Tibial nerve (tissue), 4 donors: ENCODE measurements at regions not wholly inside any gene's neighbourhood (a gene's known extent, or its start where the extent isn't known, plus 50 kb on each side); places are given as distances from the start of the nearest gene placed in this dataset.

ENCODE experiments used
- DNase-seq, 2 donors: peaks; one replicate each; pipeline ENCODE4 v3.0.0-alpha.2; 2019; ENCODE audit warnings: low spot score in 2 of 2
- H3K27ac ChIP-seq, 4 donors: fragments of 200-600 bp; sonication (generic) in 3 of 4; one replicate each; pipeline ENCODE4 v1.5.1; 2017 to 2019; ENCODE audit warnings: mild to moderate bottlenecking in 1 of 4
- H3K27me3 ChIP-seq, 2 donors: fragments of 200-600 bp; sonication (generic) in 1 of 2; one replicate each; pipeline versions ENCODE4 v1.5.1 to v1.6.0; 2017 to 2019
- H3K36me3 ChIP-seq, 3 donors: fragments of 200-600 bp; sonication (generic); one replicate each; pipeline ENCODE4 v1.5.1; 2018 to 2019
- H3K4me1 ChIP-seq, 4 donors: fragments of 200-600 bp; sonication (generic) in 3 of 4; one replicate each; pipeline ENCODE4 v1.5.1; 2017 to 2019
- H3K4me3 ChIP-seq, 4 donors: fragments of 200-600 bp; sonication (generic) in 3 of 4; one replicate each; pipeline ENCODE4 v1.5.1; 2017 to 2019; ENCODE audit warnings: mild to moderate bottlenecking in 1 of 4, moderate library complexity in 1 of 4
- H3K9me3 ChIP-seq, 4 donors: fragments of 200-600 bp; sonication (generic) in 3 of 4; one replicate each; pipeline ENCODE4 v1.5.1; 2017 to 2019
- CTCF ChIP-seq, 5 experiments: fragments of 200-600 bp in 3 of 5; fragments of 450-650 bp in 2 of 5; sonication (generic) in 3 of 5; IDR thresholded peaks; one replicate each; pipeline ENCODE4 v1.5.1; 2016 to 2019; ENCODE audit warnings: antibody characterized with exemption in 5 of 5, mild to moderate bottlenecking in 3 of 5, moderate library complexity in 2 of 5
- EP300 ChIP-seq, 2 donors: sonication (generic); formaldehyde crosslinking; IDR thresholded peaks; one replicate each; pipeline ENCODE4 v1.6.1; 2017; ENCODE audit warnings: antibody characterized with exemption in 2 of 2, mild to moderate bottlenecking in 1 of 2
- POLR2A ChIP-seq, 2 donors: fragments of 450-650 bp; IDR thresholded peaks; one replicate each; pipeline ENCODE4 v1.6.1; 2017; ENCODE audit warnings: antibody characterized with exemption in 2 of 2, mild to moderate bottlenecking in 2 of 2, moderate library complexity in 2 of 2
- WGBS, 2 donors: methylation state at CpG; one replicate each; pipeline ENCODE4 v1.1.5; 2018; 5-methylcytosine and 5-hydroxymethylcytosine counted together

GRCh38 chr3:146892041-146892440, 286.9 kb upstream of the PLSCR5 start:
- Histone ChIP-seq H3K27me3 (no peaks in the 10 kb centered on the region), H3K36me3 (no peaks in the 10 kb centered on the region), H3K4me3 (no peak overlapping the region), H3K9me3 (no peaks in the 10 kb centered on the region), H3K27ac (no peak overlapping the region), H3K4me1 (no peaks in the 10 kb centered on the region)
- TF ChIP-seq POLR2A (IDR thresholded peaks at IDR 0.05) (no peak), CTCF (IDR thresholded peaks at IDR 0.05) (no peak), EP300 (IDR thresholded peaks at IDR 0.05) (no peak)
- DNase-seq, result no peak
- WGBS, 2 donors, result 90 to 92% methylated on average over 5 of the region's 5 CpGs

- no peak for TF ChIP-seq CTCF (IDR thresholded peaks at IDR 0.05)
- Histone ChIP-seq H3K4me3 (no peak overlapping the region), H3K27me3 (no peaks in the 10 kb centered on the region)
These were observed 284.5 kb upstream of the PLSCR5 start for GRCh38 chr3:146889626-146890025.

GRCh38 chr3:146888176-146888575, 283.0 kb upstream of the PLSCR5 start:
- Histone ChIP-seq H3K27ac (no peak overlapping the region), H3K27me3 (no peaks in the 10 kb centered on the region), H3K9me3 (no peaks in the 10 kb centered on the region), H3K4me1 (no peaks in the 10 kb centered on the region), H3K4me3 (no peak overlapping the region), H3K36me3 (no peaks in the 10 kb centered on the region)
- WGBS, 2 donors, result 92 to 93% methylated on average over 4 of the region's 4 CpGs
- DNase-seq, result no peak
- no peak for TF ChIP-seq POLR2A (IDR thresholded peaks at IDR 0.05)
- TF ChIP-seq EP300 (IDR thresholded peaks at IDR 0.05), result no peak
- no peak for TF ChIP-seq CTCF (IDR thresholded peaks at IDR 0.05)

More at GRCh38 chr3:146889626-146890025, 284.5 kb upstream of the PLSCR5 start:
- Histone ChIP-seq H3K4me1 (no peaks in the 10 kb centered on the region), H3K36me3 (no peaks in the 10 kb centered on the region), H3K9me3 (no peaks in the 10 kb centered on the region), H3K27ac (no peak overlapping the region)
- no peak for DNase-seq
- WGBS, 2 donors, result 31 to 38% methylated on average over 1 of the region's 1 CpG

GRCh38 chr3:146884721-146885120, 279.6 kb upstream of the PLSCR5 start:
- Histone ChIP-seq H3K36me3 (no peaks in the 10 kb centered on the region), H3K27me3 (no peaks in the 10 kb centered on the region), H3K4me1 (peaks cover 0 to 5% (median 0%) of the 10 kb centered on the region in 4 donors), H3K9me3 (no peaks in the 10 kb centered on the region), H3K27ac (no peak overlapping the region), H3K4me3 (no peak overlapping the region)
- DNase-seq, result no peak
- WGBS, 2 donors, result 53 to 58% methylated on average over 4 of the region's 4 CpGs
- TF ChIP-seq EP300 (IDR thresholded peaks at IDR 0.05), result no peak
- TF ChIP-seq POLR2A (IDR thresholded peaks at IDR 0.05), result no peak
- TF ChIP-seq CTCF (IDR thresholded peaks at IDR 0.05), result no peak

- Histone ChIP-seq H3K4me3 (no peak overlapping the region), H3K9me3 (no peaks in the 10 kb centered on the region), H3K36me3 (no peaks in the 10 kb centered on the region), H3K4me1 (peaks cover 0 to 5% (median 0%) of the 10 kb centered on the region in 4 donors), H3K27me3 (no peaks in the 10 kb centered on the region), H3K27ac (no peak overlapping the region)
- TF ChIP-seq EP300 (IDR thresholded peaks at IDR 0.05) (no peak), CTCF (IDR thresholded peaks at IDR 0.05) (no peak), POLR2A (IDR thresholded peaks at IDR 0.05) (no peak)
- 81 to 84% methylated on average over 2 of the region's 2 CpGs for WGBS, 2 donors
- DNase-seq, result no peak
These were observed 279.1 kb upstream of the PLSCR5 start for GRCh38 chr3:146884296-146884695.
